ENCODE measurements at regions not wholly inside any gene's neighbourhood (a gene's known extent, or its start where the extent isn't known, plus 50 kb on each side); places are given as distances from the start of the nearest gene placed in this dataset.

GRCh38 chr9:14424289-14424688 is 110.3 kb upstream of the NFIB start:
- WGBS, 2 donors, result 83 to 87% methylated on average over 7 of the region's 7 CpGs
- Histone ChIP-seq H3K27ac (ENCODE audit: low read depth in 2 of 2, low read length in 1 of 2) (no peak overlapping the region), H3K4me3 (ENCODE audit: low read depth in 1 of 2, low read length in 2 of 2) (no peak overlapping the region), H3K4me1 (ENCODE audit: control insufficient read depth in 2 of 2, insufficient read depth in 2 of 2, low read length in 1 of 2) (no peaks in the 10 kb centered on the region), H3K9me3 (ENCODE audit: control insufficient read depth in 2 of 2, insufficient read depth in 1 of 2, low read depth in 1 of 2, low read length in 1 of 2) (no peaks in the 10 kb centered on the region), H3K36me3 (ENCODE audit: control insufficient read depth in 2 of 2, insufficient read depth in 2 of 2, low read length in 1 of 2) (no peaks in the 10 kb centered on the region), H3K27me3 (ENCODE audit: control insufficient read depth in 1 of 2, insufficient read depth in 2 of 2, low read length in 2 of 2) (no peaks in the 10 kb centered on the region)

- H3K27ac ChIP-seq (ENCODE audit: low read depth in 2 of 2, low read length in 1 of 2), result no peak overlapping the region
- 65 to 69% methylated on average over 6 of the region's 6 CpGs for WGBS, 2 donors
- no peak overlapping the region for H3K4me3 ChIP-seq (ENCODE audit: low read depth in 1 of 2, low read length in 2 of 2)
- H3K36me3 ChIP-seq (ENCODE audit: control insufficient read depth in 2 of 2, insufficient read depth in 2 of 2, low read length in 1 of 2), result no peaks in the 10 kb centered on the region
- no peaks in the 10 kb centered on the region for H3K27me3 ChIP-seq (ENCODE audit: control insufficient read depth in 1 of 2, insufficient read depth in 2 of 2, low read length in 2 of 2)
- H3K9me3 ChIP-seq (ENCODE audit: control insufficient read depth in 2 of 2, insufficient read depth in 1 of 2, low read depth in 1 of 2, low read length in 1 of 2), result no peaks in the 10 kb centered on the region
- no peaks in the 10 kb centered on the region for H3K4me1 ChIP-seq (ENCODE audit: control insufficient read depth in 2 of 2, insufficient read depth in 2 of 2, low read length in 1 of 2)
Measured at GRCh38 chr9:14423815-14424261, 109.9 kb upstream of the NFIB start.

GRCh38 chr9:14421291-14421690 is 107.3 kb upstream of the NFIB start:
- H3K4me3 ChIP-seq (ENCODE audit: low read depth in 1 of 2, low read length in 2 of 2), result no peak overlapping the region
- 89 to 90% methylated on average over 1 of the region's 1 CpG for WGBS, 2 donors
- H3K4me1 ChIP-seq (ENCODE audit: control insufficient read depth in 2 of 2, insufficient read depth in 2 of 2, low read length in 1 of 2), result no peaks in the 10 kb centered on the region
- no peaks in the 10 kb centered on the region for H3K27me3 ChIP-seq (ENCODE audit: control insufficient read depth in 1 of 2, insufficient read depth in 2 of 2, low read length in 2 of 2)
- no peak overlapping the region for H3K27ac ChIP-seq (ENCODE audit: low read depth in 2 of 2, low read length in 1 of 2)
- H3K9me3 ChIP-seq (ENCODE audit: control insufficient read depth in 2 of 2, insufficient read depth in 1 of 2, low read depth in 1 of 2, low read length in 1 of 2), result no peaks in the 10 kb centered on the region
- no peaks in the 10 kb centered on the region for H3K36me3 ChIP-seq (ENCODE audit: control insufficient read depth in 2 of 2, insufficient read depth in 2 of 2, low read length in 1 of 2)

- no peak overlapping the region for H3K27ac ChIP-seq (ENCODE audit: low read depth in 2 of 2, low read length in 1 of 2)
Measured at GRCh38 chr9:14418941-14419937, 105.3 kb upstream of the NFIB start.

GRCh38 chr9:14418301-14418940 is 104.5 kb upstream of the NFIB start:
- H3K4me3 ChIP-seq (ENCODE audit: low read depth in 1 of 2, low read length in 2 of 2), result no peak overlapping the region
- no peaks in the 10 kb centered on the region for H3K4me1 ChIP-seq (ENCODE audit: control insufficient read depth in 2 of 2, insufficient read depth in 2 of 2, low read length in 1 of 2)
- H3K27me3 ChIP-seq (ENCODE audit: control insufficient read depth in 1 of 2, insufficient read depth in 2 of 2, low read length in 2 of 2), result no peaks in the 10 kb centered on the region
- H3K27ac ChIP-seq (ENCODE audit: low read depth in 2 of 2, low read length in 1 of 2), result no peak overlapping the region
- no peaks in the 10 kb centered on the region for H3K9me3 ChIP-seq (ENCODE audit: control insufficient read depth in 2 of 2, insufficient read depth in 1 of 2, low read depth in 1 of 2, low read length in 1 of 2)
- WGBS, 2 donors, result 57 to 58% methylated on average over 5 of the region's 5 CpGs
- no peaks in the 10 kb centered on the region for H3K36me3 ChIP-seq (ENCODE audit: control insufficient read depth in 2 of 2, insufficient read depth in 2 of 2, low read length in 1 of 2)

More at GRCh38 chr9:14418941-14419937, 105.3 kb upstream of the NFIB start:
- no peak overlapping the region for H3K4me3 ChIP-seq (ENCODE audit: low read depth in 1 of 2, low read length in 2 of 2)
- H3K36me3 ChIP-seq (ENCODE audit: control insufficient read depth in 2 of 2, insufficient read depth in 2 of 2, low read length in 1 of 2), result no peaks in the 10 kb centered on the region
- H3K9me3 ChIP-seq (ENCODE audit: control insufficient read depth in 2 of 2, insufficient read depth in 1 of 2, low read depth in 1 of 2, low read length in 1 of 2), result no peaks in the 10 kb centered on the region
- no peaks in the 10 kb centered on the region for H3K4me1 ChIP-seq (ENCODE audit: control insufficient read depth in 2 of 2, insufficient read depth in 2 of 2, low read length in 1 of 2)
- no peaks in the 10 kb centered on the region for H3K27me3 ChIP-seq (ENCODE audit: control insufficient read depth in 1 of 2, insufficient read depth in 2 of 2, low read length in 2 of 2)
- 74 to 78% methylated on average over 16 of the region's 16 CpGs for WGBS, 2 donors

GRCh38 chr9:14417237-14417636 is 103.3 kb upstream of the NFIB start:
- Histone ChIP-seq H3K4me1 (ENCODE audit: control insufficient read depth in 2 of 2, insufficient read depth in 2 of 2, low read length in 1 of 2) (no peaks in the 10 kb centered on the region), H3K36me3 (ENCODE audit: control insufficient read depth in 2 of 2, insufficient read depth in 2 of 2, low read length in 1 of 2) (no peaks in the 10 kb centered on the region), H3K27me3 (ENCODE audit: control insufficient read depth in 1 of 2, insufficient read depth in 2 of 2, low read length in 2 of 2) (no peaks in the 10 kb centered on the region), H3K4me3 (ENCODE audit: low read depth in 1 of 2, low read length in 2 of 2) (no peak overlapping the region), H3K9me3 (ENCODE audit: control insufficient read depth in 2 of 2, insufficient read depth in 1 of 2, low read depth in 1 of 2, low read length in 1 of 2) (no peaks in the 10 kb centered on the region), H3K27ac (ENCODE audit: low read depth in 2 of 2, low read length in 1 of 2) (no peak overlapping the region)
- 86% methylated on average over 3 of the region's 3 CpGs for WGBS, 2 donors

GRCh38 chr9:14415947-14416346 is 102.0 kb upstream of the NFIB start:
- Histone ChIP-seq H3K4me3 (ENCODE audit: low read depth in 1 of 2, low read length in 2 of 2) (no peak overlapping the region), H3K27me3 (ENCODE audit: control insufficient read depth in 1 of 2, insufficient read depth in 2 of 2, low read length in 2 of 2) (no peaks in the 10 kb centered on the region), H3K4me1 (ENCODE audit: control insufficient read depth in 2 of 2, insufficient read depth in 2 of 2, low read length in 1 of 2) (no peaks in the 10 kb centered on the region), H3K9me3 (ENCODE audit: control insufficient read depth in 2 of 2, insufficient read depth in 1 of 2, low read depth in 1 of 2, low read length in 1 of 2) (no peaks in the 10 kb centered on the region), H3K27ac (ENCODE audit: low read depth in 2 of 2, low read length in 1 of 2) (no peak overlapping the region), H3K36me3 (ENCODE audit: control insufficient read depth in 2 of 2, insufficient read depth in 2 of 2, low read length in 1 of 2) (no peaks in the 10 kb centered on the region)
- WGBS, 2 donors, result 90 to 95% methylated on average over 1 of the region's 1 CpG

- 87 to 92% methylated on average over 6 of the region's 6 CpGs for WGBS, 2 donors
- H3K9me3 ChIP-seq (ENCODE audit: control insufficient read depth in 2 of 2, insufficient read depth in 1 of 2, low read depth in 1 of 2, low read length in 1 of 2), result peaks cover 0 to 3% of the 10 kb centered on the region in 2 donors
- no peak overlapping the region for H3K27ac ChIP-seq (ENCODE audit: low read depth in 2 of 2, low read length in 1 of 2)
Measured at GRCh38 chr9:14413812-14414211, 99.9 kb upstream of the NFIB start.

GRCh38 chr9:14412775-14413174 is 98.8 kb upstream of the NFIB start:
- H3K4me1 ChIP-seq (ENCODE audit: control insufficient read depth in 2 of 2, insufficient read depth in 2 of 2, low read length in 1 of 2), result no peaks in the 10 kb centered on the region
- H3K27ac ChIP-seq (ENCODE audit: low read depth in 2 of 2, low read length in 1 of 2), result no peak overlapping the region
- peaks cover 0 to 3% of the 10 kb centered on the region in 2 donors for H3K9me3 ChIP-seq (ENCODE audit: control insufficient read depth in 2 of 2, insufficient read depth in 1 of 2, low read depth in 1 of 2, low read length in 1 of 2)
- H3K36me3 ChIP-seq (ENCODE audit: control insufficient read depth in 2 of 2, insufficient read depth in 2 of 2, low read length in 1 of 2), result no peaks in the 10 kb centered on the region
- WGBS, 2 donors, result 90 to 94% methylated on average over 2 of the region's 2 CpGs
- H3K27me3 ChIP-seq (ENCODE audit: control insufficient read depth in 1 of 2, insufficient read depth in 2 of 2, low read length in 2 of 2), result no peaks in the 10 kb centered on the region
- H3K4me3 ChIP-seq (ENCODE audit: low read depth in 1 of 2, low read length in 2 of 2), result no peak overlapping the region

More at GRCh38 chr9:14413812-14414211, 99.9 kb upstream of the NFIB start:
- Histone ChIP-seq H3K36me3 (ENCODE audit: control insufficient read depth in 2 of 2, insufficient read depth in 2 of 2, low read length in 1 of 2) (no peaks in the 10 kb centered on the region), H3K4me1 (ENCODE audit: control insufficient read depth in 2 of 2, insufficient read depth in 2 of 2, low read length in 1 of 2) (no peaks in the 10 kb centered on the region), H3K27me3 (ENCODE audit: control insufficient read depth in 1 of 2, insufficient read depth in 2 of 2, low read length in 2 of 2) (no peaks in the 10 kb centered on the region), H3K4me3 (ENCODE audit: low read depth in 1 of 2, low read length in 2 of 2) (no peak overlapping the region)

Measured in esophagus (tissue), 2 donors.